GM12801 (cell line): ENCODE measurements at regions not wholly inside any gene's neighbourhood (a gene's known extent, or its start where the extent isn't known, plus 50 kb on each side); places are given as distances from the start of the nearest gene placed in this dataset.

Source experiments
- TF ChIP-seq, protein P1 (sequence below): IDR thresholded peaks from one replicate; pipeline ENCODE4 v1.5.1; 2011; ENCODE audit warnings: control low read depth; ENCODE audit not compliant: insufficient read length; ENCODE audit errors: extremely low read depth

DNA sequence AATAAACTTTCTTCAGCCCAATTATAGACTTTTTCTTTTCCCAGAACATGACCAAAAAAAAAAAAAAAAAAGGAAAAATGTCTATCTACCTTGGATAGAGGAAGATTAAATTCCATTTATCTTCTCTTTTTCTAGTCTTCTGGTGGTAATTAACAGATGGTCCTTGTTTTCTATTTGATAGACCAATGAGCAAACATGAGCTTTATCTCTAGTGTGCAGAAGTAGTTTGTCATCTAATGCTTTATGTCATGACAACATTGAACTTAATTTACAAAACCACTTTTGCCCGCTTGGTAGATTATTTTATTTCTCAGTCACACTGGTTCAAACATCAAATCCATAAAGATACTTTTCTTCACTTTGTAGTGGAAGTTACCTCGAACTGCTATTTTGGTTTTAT lies 69.5 kb upstream of the ELL2 start:
- TF ChIP-seq, protein P1, sequence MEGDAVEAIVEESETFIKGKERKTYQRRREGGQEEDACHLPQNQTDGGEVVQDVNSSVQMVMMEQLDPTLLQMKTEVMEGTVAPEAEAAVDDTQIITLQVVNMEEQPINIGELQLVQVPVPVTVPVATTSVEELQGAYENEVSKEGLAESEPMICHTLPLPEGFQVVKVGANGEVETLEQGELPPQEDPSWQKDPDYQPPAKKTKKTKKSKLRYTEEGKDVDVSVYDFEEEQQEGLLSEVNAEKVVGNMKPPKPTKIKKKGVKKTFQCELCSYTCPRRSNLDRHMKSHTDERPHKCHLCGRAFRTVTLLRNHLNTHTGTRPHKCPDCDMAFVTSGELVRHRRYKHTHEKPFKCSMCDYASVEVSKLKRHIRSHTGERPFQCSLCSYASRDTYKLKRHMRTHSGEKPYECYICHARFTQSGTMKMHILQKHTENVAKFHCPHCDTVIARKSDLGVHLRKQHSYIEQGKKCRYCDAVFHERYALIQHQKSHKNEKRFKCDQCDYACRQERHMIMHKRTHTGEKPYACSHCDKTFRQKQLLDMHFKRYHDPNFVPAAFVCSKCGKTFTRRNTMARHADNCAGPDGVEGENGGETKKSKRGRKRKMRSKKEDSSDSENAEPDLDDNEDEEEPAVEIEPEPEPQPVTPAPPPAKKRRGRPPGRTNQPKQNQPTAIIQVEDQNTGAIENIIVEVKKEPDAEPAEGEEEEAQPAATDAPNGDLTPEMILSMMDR, result no peak

DNA sequence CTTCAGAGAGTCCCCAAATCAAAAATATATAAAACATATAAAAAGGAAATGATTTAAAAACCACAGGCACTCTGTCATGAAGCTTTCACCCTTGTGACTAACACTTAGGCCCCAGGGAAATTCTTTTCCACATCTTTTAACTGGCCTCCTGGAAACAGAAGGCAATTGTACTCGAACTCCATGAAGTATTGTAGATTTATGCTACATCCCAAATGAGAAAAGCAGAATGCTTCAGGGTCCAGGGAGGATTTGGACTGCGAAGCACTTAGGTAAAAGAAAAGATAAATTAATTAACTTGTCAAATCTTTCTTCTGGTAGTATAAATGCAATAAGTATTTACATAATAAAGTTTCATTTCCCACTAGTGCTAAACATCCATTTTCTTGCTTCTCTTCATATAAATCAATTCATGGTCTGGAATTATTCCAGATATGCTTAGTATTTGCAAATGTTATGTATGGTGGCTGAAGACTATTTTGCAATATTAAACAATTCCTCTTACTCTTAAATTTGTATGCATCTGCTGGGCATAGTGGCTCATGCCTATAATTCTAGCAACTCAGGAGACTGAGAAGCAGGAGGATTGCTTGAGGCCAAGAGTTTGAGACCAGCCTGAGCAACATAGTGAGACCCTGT lies 64.9 kb upstream of the ELL2 start:
- TF ChIP-seq, protein P1, result no peak

DNA sequence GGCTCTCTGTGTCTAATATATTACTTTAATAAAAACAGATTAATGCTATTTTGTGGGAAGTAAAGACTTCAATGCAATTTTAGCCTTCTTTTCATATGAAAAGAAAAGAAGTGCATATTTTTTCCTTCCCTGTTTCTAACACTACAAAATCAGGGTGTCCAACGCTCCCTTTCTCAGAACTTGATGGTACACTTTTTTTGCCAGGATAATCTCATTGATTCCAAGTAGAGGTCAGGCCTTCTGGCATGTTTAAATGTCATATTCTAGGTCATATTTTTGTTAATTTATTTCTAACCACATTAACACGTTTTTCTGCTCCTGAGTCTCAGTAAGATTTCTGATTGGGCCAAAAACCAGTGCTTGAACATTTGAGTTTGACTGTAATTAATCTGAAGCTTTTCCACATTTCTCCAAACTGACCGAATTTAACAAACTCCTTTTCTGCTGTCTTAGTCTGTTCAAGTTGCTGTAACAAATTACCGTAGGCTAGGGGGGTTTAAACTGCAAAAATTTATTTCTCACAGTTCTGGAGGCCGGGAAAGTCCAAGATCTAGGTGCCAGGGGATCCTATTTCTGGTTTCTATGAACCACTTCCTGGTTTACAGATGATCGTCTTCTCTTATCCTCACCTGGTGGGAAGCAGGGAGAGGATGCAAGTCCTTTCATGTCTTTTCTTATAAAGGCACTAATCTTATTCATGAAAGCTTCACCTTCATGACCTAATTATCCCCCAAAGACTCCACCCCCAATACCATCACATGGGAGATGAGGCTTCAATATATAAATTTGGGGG lies 63.2 kb upstream of the ELL2 start:
- TF ChIP-seq, protein P1, result no peak

DNA sequence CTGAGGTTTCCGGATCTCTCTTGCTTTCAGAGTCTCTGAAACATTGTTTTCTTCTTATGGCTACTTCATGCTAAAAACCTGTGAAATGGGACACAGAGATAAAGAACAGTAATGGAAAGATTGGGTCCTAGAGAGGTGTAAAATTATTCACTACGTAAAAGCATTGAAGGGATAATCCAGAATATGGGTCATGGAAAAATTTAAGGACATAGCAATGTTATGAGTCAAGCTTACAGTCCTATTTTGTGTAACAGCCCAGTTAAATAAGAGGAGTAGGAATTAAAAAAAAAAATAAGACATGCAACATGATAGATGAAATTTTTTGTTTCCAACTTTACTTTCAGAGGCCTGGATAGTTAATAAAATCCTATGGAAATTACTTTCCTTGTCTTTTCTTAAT lies 61.9 kb upstream of the ELL2 start:
- TF ChIP-seq, protein P1, result no peak

DNA sequence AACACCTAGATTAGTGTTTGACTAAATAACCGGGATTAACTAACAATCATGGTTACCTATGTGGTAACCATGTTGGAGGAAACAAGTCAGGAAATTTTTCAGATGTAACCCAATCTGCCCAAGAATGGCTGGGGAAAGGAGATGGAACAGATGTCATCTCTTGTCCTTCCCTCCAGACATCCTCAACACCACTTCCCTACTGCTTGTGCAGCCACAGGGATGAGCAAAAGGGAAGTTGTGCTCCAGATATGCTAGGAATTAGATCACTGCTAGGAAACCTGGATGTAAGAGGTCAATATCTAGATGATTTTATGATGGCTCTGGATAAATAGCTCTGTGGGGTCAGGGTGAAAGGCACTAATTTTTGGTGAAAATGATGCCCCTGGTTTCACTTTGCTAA lies 61.3 kb upstream of the ELL2 start:
- TF ChIP-seq, protein P1, result no peak

DNA sequence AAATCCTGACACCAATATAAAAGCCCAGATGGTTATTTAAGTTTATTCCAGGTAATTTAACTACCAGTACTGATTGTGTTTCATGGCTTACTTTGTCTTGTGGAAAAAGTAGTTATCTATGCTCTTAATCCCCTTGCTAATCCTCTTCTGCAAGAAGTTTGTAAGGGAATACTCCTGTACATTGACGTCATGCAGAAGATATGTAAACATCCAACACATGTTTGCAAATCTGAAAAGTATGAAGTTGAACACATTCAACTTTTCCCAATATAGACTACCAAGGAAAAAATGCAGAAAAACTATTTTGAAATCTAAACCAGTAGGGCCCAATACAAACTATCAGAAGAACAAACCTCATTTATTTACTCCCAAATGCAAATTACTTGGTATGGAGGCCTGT lies 56.3 kb upstream of the ELL2 start:
- TF ChIP-seq, protein P1, result no peak

DNA sequence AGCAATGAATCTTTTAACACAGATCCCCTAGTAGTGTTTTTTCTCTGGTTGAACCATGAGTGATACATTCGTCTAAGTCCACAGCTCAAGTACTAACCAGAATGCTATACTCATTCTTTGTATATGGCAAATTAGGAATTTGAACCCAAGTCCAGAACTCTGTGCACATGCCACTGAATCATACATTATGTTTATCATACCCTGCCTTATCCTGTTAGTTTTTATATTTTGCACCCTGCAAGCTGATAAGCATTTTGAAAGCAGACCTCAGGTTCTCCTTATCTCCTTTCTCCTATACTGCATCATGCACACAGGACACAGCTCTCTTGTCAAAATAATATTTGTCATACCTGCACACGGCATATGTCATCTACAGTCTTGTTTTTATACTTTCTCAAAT lies 54.6 kb upstream of the ELL2 start:
- TF ChIP-seq, protein P1, result no peak
